ENCODE measurements at regions not wholly inside any gene's neighbourhood (a gene's known extent, or its start where the extent isn't known, plus 50 kb on each side); places are given as distances from the start of the nearest gene placed in this dataset.
A peak's percentile ranks its signal among the peaks of the same experiment; 100 is the strongest.

- Histone ChIP-seq H3K9me3 (ENCODE audit: low read length) (no peaks in the 10 kb centered on the region), H2AFZ (ENCODE audit: low read length) (no peak overlapping the region), H3K4me3 (replicated peaks in 1 of 3; ENCODE audit: insufficient read depth in 1 of 3, low read depth in 2 of 3, low read length in 3 of 3) (no peak overlapping the region), H3K27ac (ENCODE audit: extremely low read length, insufficient read depth, low read length) (no peak overlapping the region), H3K79me2 (ENCODE audit: insufficient read depth, low read length) (no peaks in the 10 kb centered on the region), H3K36me3 (replicated peaks in 1 of 2; ENCODE audit: control insufficient read depth in 1 of 2, insufficient read depth in 2 of 2, low read length in 2 of 2) (no peaks in the 10 kb centered on the region), H3K27me3 (ENCODE audit: control insufficient read depth in 1 of 2, insufficient read depth in 2 of 2, low read length in 2 of 2) (no peaks in the 10 kb centered on the region), H3K4me1 (ENCODE audit: insufficient read depth, low read length) (0 out of 2 replicates have a peak, but pooled peaks cover 6% of the 10 kb centered on the region), H3K9ac (ENCODE audit: insufficient read depth, low read depth, low read length) (no peak overlapping the region), H3K4me2 (ENCODE audit: low read depth, low read length) (no peak overlapping the region), H4K20me1 (ENCODE audit: insufficient read depth, low read length) (no peaks in the 10 kb centered on the region)
- 0% methylated on average over 3 of the region's 3 CpGs for WGBS (ENCODE audit: low lambda C conversion rate)
- DNase-seq (ENCODE audit: low spot score) (no peak), FAIRE-seq (no peak), ATAC-seq (no peak; the same call in 2 of the 3 replicates)
- in situ Hi-C loops (cut with HindIII; ENCODE audit: extremely low pct_ligation_motif_present, low pct_unique_long_range_greater_than_20kb): no loop called here
- BruUV-seq (replicated peaks): no TSS peak
- TF ChIP-seq ZFP37 (CRISPR knock-in tag; IDR thresholded peaks at IDR 0.05; ENCODE audit: borderline replicate concordance) (no peak), EP300 (IDR thresholded peaks at IDR 0.05; ENCODE audit: low read depth in 2 of 2, low read length in 2 of 2) (no peak), EP300 (CRISPR knock-in tag; IDR thresholded peaks at IDR 0.05; ENCODE audit: borderline replicate concordance) (no peak), NKX3-1 (CRISPR knock-in tag; IDR thresholded peaks at IDR 0.05) (no peak), SIX4 (CRISPR knock-in tag; IDR thresholded peaks at IDR 0.05) (no peak)
- TF ChIP-seq, protein P1, sequence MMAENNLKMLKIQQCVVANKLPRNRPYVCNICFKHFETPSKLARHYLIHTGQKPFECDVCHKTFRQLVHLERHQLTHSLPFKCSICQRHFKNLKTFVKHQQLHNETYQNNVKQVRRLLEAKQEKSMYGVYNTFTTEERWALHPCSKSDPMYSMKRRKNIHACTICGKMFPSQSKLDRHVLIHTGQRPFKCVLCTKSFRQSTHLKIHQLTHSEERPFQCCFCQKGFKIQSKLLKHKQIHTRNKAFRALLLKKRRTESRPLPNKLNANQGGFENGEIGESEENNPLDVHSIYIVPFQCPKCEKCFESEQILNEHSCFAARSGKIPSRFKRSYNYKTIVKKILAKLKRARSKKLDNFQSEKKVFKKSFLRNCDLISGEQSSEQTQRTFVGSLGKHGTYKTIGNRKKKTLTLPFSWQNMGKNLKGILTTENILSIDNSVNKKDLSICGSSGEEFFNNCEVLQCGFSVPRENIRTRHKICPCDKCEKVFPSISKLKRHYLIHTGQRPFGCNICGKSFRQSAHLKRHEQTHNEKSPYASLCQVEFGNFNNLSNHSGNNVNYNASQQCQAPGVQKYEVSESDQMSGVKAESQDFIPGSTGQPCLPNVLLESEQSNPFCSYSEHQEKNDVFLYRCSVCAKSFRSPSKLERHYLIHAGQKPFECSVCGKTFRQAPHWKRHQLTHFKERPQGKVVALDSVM (CRISPR knock-in tag; IDR thresholded peaks at IDR 0.05): peak; percentile 80
- POLR2A ChIA-PET: no interaction called here
- intact Hi-C loops (cut with micrococcal nuclease; ENCODE audit: unreplicated experiment): loop anchor here (1.0 kb wide), 1 partner anchor 24 kb away; no protein-coding TSS in a partner anchor
- CTCF ChIA-PET (ENCODE audit: low intra/inter-chr PET ratio, low total read pairs): no interaction called here
Measured at GRCh38 chr1:185627171-185627570, 107.0 kb upstream of the HMCN1 start.

DNA sequence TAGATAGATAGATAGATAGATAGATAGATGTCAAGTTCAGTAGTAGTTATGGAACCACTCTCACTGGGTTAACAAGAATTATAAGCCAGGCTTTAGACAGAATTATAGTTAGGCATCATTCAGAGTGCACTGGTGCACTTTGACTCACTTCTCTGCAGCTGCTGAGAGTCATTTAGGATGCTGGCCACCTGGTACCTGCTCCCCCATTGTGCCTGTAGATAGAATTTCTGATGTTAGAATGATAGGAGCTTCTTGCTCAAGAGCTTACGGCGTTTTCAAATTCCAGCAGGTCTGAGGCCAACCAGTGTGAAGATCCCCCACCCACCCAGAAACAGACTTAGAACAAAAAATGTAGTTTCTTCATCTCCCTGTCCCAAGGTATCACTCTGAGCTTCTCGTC lies 107.8 kb upstream of the HMCN1 start:
- Histone ChIP-seq H3K27ac (ENCODE audit: extremely low read length, insufficient read depth, low read length) (no peak overlapping the region), H3K36me3 (replicated peaks in 1 of 2; ENCODE audit: control insufficient read depth in 1 of 2, insufficient read depth in 2 of 2, low read length in 2 of 2) (no peaks in the 10 kb centered on the region), H3K9me3 (ENCODE audit: low read length) (no peaks in the 10 kb centered on the region), H3K79me2 (ENCODE audit: insufficient read depth, low read length) (no peaks in the 10 kb centered on the region), H3K9ac (ENCODE audit: insufficient read depth, low read depth, low read length) (no peak overlapping the region), H3K27me3 (ENCODE audit: control insufficient read depth in 1 of 2, insufficient read depth in 2 of 2, low read length in 2 of 2) (no peaks in the 10 kb centered on the region), H3K4me1 (ENCODE audit: insufficient read depth, low read length) (0 out of 2 replicates have a peak, but pooled peaks cover 6% of the 10 kb centered on the region), H3K4me2 (ENCODE audit: low read depth, low read length) (no peak overlapping the region), H3K4me3 (replicated peaks in 1 of 3; ENCODE audit: insufficient read depth in 1 of 3, low read depth in 2 of 3, low read length in 3 of 3) (no peak overlapping the region), H4K20me1 (ENCODE audit: insufficient read depth, low read length) (no peaks in the 10 kb centered on the region), H2AFZ (ENCODE audit: low read length) (no peak overlapping the region)
- DNase-seq (ENCODE audit: low spot score): no peak
- no peak for ATAC-seq
- CTCF ChIA-PET (ENCODE audit: low intra/inter-chr PET ratio, low total read pairs): no interaction called here
- in situ Hi-C loops (cut with HindIII; ENCODE audit: extremely low pct_ligation_motif_present, low pct_unique_long_range_greater_than_20kb) (no loop called here), intact Hi-C loops (cut with micrococcal nuclease; ENCODE audit: unreplicated experiment) (no loop called here)
- POLR2A ChIA-PET: no interaction called here
- no TSS peak for BruUV-seq (replicated peaks)
- no peak for FAIRE-seq
- 0% methylated on average over 3 of the region's 3 CpGs for WGBS (ENCODE audit: low lambda C conversion rate)
- TF ChIP-seq KLF6 (CRISPR knock-in tag; IDR thresholded peaks at IDR 0.05) (no peak), HMGXB4 (CRISPR knock-in tag; IDR thresholded peaks at IDR 0.05; ENCODE audit: borderline replicate concordance in 1 of 2, low read depth in 1 of 2) (no peak), U2AF1 (optimal IDR thresholded peaks at IDR 0.05; ENCODE audit: low read depth, low read length) (no peak), ZNF558 (CRISPR knock-in tag; IDR thresholded peaks at IDR 0.05; ENCODE audit: borderline replicate concordance) (no peak), ISL2 (CRISPR knock-in tag; IDR thresholded peaks at IDR 0.05) (no peak), NFIB (CRISPR knock-in tag; IDR thresholded peaks at IDR 0.05; ENCODE audit: borderline replicate concordance) (no peak)
- TF ChIP-seq, protein P2, sequence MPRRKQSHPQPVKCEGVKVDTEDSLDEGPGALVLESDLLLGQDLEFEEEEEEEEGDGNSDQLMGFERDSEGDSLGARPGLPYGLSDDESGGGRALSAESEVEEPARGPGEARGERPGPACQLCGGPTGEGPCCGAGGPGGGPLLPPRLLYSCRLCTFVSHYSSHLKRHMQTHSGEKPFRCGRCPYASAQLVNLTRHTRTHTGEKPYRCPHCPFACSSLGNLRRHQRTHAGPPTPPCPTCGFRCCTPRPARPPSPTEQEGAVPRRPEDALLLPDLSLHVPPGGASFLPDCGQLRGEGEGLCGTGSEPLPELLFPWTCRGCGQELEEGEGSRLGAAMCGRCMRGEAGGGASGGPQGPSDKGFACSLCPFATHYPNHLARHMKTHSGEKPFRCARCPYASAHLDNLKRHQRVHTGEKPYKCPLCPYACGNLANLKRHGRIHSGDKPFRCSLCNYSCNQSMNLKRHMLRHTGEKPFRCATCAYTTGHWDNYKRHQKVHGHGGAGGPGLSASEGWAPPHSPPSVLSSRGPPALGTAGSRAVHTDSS (CRISPR knock-in tag; conservative IDR thresholded peaks at IDR 0.05): no peak
- TF ChIP-seq, protein P3, sequence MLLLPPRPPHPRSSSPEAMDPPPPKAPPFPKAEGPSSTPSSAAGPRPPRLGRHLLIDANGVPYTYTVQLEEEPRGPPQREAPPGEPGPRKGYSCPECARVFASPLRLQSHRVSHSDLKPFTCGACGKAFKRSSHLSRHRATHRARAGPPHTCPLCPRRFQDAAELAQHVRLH (CRISPR knock-in tag; IDR thresholded peaks at IDR 0.05; ENCODE audit: borderline replicate concordance, low read depth): no peak
